NCI-H2107 treated with DMSO at 0.1 percent for 48 hours (cell line): ENCODE measurements at regions not wholly inside any gene's neighbourhood (a gene's known extent, or its start where the extent isn't known, plus 50 kb on each side); places are given as distances from the start of the nearest gene placed in this dataset.

Source experiments
- DNase-seq: peaks from one replicate; lab custom pipeline; 2025; ENCODE audit not compliant: unreplicated experiment; lab: John Stamatoyannopoulos, UW

GRCh38 chr4:11271263-11271662 lies 157.4 kb downstream of the HS3ST1 start:
- DNase-seq: no peak

GRCh38 chr4:11268149-11268548 lies 160.5 kb downstream of the HS3ST1 start:
- DNase-seq: no peak

- no peak for DNase-seq
Measured at GRCh38 chr4:11264841-11265240, 163.9 kb downstream of the HS3ST1 start.

- no peak for DNase-seq
Measured at GRCh38 chr4:11264346-11264745, 164.3 kb downstream of the HS3ST1 start.

GRCh38 chr4:11263208-11263607 lies 165.5 kb downstream of the HS3ST1 start:
- DNase-seq: no peak

- DNase-seq: no peak
Measured at GRCh38 chr4:11261066-11261850, 167.4 kb downstream of the HS3ST1 start.

- DNase-seq: peak; percentile 49
Measured at GRCh38 chr4:11259837-11260236, 168.9 kb downstream of the HS3ST1 start.

- no peak for DNase-seq
Measured at GRCh38 chr4:11252149-11252548, 176.5 kb downstream of the HS3ST1 start.

GRCh38 chr4:11250510-11250909 lies 178.2 kb downstream of the HS3ST1 start:
- DNase-seq: no peak

GRCh38 chr4:11232015-11232414 lies 196.7 kb downstream of the HS3ST1 start:
- DNase-seq: no peak

- DNase-seq: no peak
Measured at GRCh38 chr4:11230866-11231265, 197.8 kb downstream of the HS3ST1 start.

- peak; percentile 18 for DNase-seq
Measured at GRCh38 chr4:11228530-11228929, 200.2 kb downstream of the HS3ST1 start.

GRCh38 chr4:11223311-11223710 lies 205.4 kb downstream of the HS3ST1 start:
- DNase-seq: peak; percentile 79

- DNase-seq: no peak
Measured at GRCh38 chr4:11218692-11219091, 210.0 kb downstream of the HS3ST1 start.

GRCh38 chr4:11216520-11216919 lies 212.2 kb downstream of the HS3ST1 start:
- DNase-seq: no peak

GRCh38 chr4:11214281-11214680 lies 214.4 kb downstream of the HS3ST1 start:
- DNase-seq: no peak

GRCh38 chr4:11209826-11210225 lies 218.9 kb downstream of the HS3ST1 start:
- no peak for DNase-seq

GRCh38 chr4:11201256-11201655 lies 227.4 kb downstream of the HS3ST1 start:
- no peak for DNase-seq

- no peak for DNase-seq
Measured at GRCh38 chr4:11198516-11199305, 230.0 kb downstream of the HS3ST1 start.

- no peak for DNase-seq
Measured at GRCh38 chr4:11197631-11198341, 230.9 kb downstream of the HS3ST1 start.

GRCh38 chr4:11196927-11197522 lies 231.7 kb downstream of the HS3ST1 start:
- DNase-seq: no peak
